Astrocyte of the cerebellum (primary cell): ENCODE measurements at regions not wholly inside any gene's neighbourhood (a gene's known extent, or its start where the extent isn't known, plus 50 kb on each side); places are given as distances from the start of the nearest gene placed in this dataset.

Experiments used
- DNase-seq: peaks from one replicate; pipeline ENCODE4 v3.0.0-alpha.2; 2011; ENCODE audit warnings: low read depth
- H3K4me3 ChIP-seq: 2 replicates; pipeline ENCODE4 v1.5.1; 2011; ENCODE audit warnings: mild to moderate bottlenecking, low read depth, low read length, moderate library complexity
- in situ Hi-C: cut with HindIII; loops from 2 replicates; pipeline ENCODE4 v1.10.0; 2017; ENCODE audit warnings: low sequenced_read_pairs
- TF ChIP-seq, protein P1 (sequence below): IDR thresholded peaks from 2 replicates; pipeline ENCODE4 v1.5.1; 2012; ENCODE audit warnings: low read length, low read depth, moderate library complexity, mild to moderate bottlenecking; ENCODE audit errors: missing control alignments

- no peak overlapping the region for H3K4me3 ChIP-seq
- TF ChIP-seq, protein P1, sequence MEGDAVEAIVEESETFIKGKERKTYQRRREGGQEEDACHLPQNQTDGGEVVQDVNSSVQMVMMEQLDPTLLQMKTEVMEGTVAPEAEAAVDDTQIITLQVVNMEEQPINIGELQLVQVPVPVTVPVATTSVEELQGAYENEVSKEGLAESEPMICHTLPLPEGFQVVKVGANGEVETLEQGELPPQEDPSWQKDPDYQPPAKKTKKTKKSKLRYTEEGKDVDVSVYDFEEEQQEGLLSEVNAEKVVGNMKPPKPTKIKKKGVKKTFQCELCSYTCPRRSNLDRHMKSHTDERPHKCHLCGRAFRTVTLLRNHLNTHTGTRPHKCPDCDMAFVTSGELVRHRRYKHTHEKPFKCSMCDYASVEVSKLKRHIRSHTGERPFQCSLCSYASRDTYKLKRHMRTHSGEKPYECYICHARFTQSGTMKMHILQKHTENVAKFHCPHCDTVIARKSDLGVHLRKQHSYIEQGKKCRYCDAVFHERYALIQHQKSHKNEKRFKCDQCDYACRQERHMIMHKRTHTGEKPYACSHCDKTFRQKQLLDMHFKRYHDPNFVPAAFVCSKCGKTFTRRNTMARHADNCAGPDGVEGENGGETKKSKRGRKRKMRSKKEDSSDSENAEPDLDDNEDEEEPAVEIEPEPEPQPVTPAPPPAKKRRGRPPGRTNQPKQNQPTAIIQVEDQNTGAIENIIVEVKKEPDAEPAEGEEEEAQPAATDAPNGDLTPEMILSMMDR = no peak
- peak; percentile 26 for DNase-seq
- in situ Hi-C loops = no loop called here
Observed at GRCh38 chr9:589723-590122, 251.8 kb upstream of the DMRT1 start.

DNA sequence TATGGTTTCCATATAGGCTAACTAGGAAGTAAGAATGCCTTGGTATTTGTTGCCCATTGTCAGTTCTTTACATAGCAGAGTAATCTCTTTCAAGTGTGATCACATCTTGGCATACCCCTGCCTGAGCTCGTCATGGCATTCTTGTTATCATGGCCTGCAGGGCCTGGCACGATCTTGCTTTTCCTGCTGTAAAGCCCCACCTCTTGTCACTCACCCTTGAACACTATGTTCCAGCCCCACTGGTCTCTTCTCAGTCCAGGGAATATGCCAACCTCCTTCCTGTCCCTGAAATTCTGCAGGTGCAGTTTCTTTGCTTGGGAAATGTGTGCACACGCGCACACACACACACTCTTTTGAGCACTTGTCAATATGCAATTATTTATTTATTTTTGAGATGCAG is 250.2 kb upstream of the DMRT1 start:
- TF ChIP-seq, protein P1 = no peak
- DNase-seq = no peak
- in situ Hi-C loops = no loop called here
- H3K4me3 ChIP-seq = no peak overlapping the region

- no peak for DNase-seq
- TF ChIP-seq, protein P1 = no peak
- no peak overlapping the region for H3K4me3 ChIP-seq
- in situ Hi-C loops = no loop called here
Observed at GRCh38 chr9:592225-592624, 249.3 kb upstream of the DMRT1 start.

GRCh38 chr9:592733-593132 is 248.8 kb upstream of the DMRT1 start:
- in situ Hi-C loops = no loop called here
- no peak overlapping the region for H3K4me3 ChIP-seq
- TF ChIP-seq, protein P1 = no peak

DNA sequence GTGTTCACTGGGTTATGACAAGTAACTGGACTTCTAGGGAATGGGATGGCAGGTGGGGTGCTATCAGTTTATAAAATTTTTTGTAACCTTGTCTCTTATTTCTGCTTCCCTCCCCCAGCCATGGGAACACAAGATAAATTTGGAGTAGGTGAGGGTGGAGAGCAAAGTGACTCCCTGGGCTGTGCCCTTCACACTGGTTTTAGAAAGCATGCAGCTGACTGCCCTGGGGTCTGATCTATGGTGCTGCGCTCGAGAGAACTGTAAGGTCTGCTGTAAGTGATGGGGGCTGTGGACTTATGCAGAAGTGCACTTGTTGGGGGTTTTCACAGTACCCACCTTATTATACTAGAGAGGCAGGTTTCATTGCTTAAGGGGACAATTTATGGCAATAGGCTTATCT is 247.7 kb upstream of the DMRT1 start:
- TF ChIP-seq, protein P1 = no peak
- DNase-seq = no peak
- H3K4me3 ChIP-seq = no peak overlapping the region
- in situ Hi-C loops = no loop called here

More at GRCh38 chr9:592733-593132, 248.8 kb upstream of the DMRT1 start:
- no peak for DNase-seq

DNA sequence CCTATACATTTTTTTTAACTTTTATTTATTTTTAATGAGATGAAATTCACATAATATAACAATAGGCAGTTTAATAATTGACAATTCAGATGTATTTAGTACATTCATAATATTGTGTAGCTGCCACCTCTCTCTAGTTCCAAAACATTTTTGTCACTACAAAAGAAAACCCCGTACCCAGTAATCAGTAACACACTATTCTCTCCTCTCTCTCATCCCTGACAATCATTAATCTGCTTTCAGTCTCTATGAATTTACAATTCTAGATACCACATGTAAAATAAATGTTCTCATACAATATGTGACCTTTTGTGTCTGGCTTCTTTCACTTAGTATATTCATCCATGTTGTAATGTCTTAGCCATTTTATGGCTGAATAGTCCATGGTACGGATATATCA is 244.8 kb upstream of the DMRT1 start:
- in situ Hi-C loops = no loop called here
- TF ChIP-seq, protein P1 = no peak
- DNase-seq = no peak
- H3K4me3 ChIP-seq = no peak overlapping the region

DNA sequence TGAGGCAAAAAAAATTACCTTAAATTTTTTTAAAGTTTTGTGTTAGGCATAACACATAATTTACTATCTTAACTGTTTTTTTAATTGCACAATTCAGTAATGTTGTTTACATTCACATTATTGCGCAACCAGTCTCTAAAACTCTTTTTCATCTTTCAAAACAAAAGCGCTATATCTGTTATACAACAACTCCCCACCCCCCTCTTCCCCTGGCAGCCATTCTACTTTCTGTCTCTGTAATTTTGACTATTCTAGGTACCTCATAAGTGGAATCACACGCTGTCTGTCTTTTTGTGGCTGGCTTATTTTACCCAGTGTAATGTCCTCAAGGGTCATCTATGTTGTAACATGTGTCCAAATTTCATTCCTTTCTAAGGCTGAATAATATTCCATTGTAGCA is 241.5 kb upstream of the DMRT1 start:
- in situ Hi-C loops = no loop called here
- no peak for DNase-seq
- TF ChIP-seq, protein P1 = no peak
- no peak overlapping the region for H3K4me3 ChIP-seq
